ENCODE measurements at regions not wholly inside any gene's neighbourhood (a gene's known extent, or its start where the extent isn't known, plus 50 kb on each side); places are given as distances from the start of the nearest gene placed in this dataset.

GRCh38 chr10:128429835-128430513, 303.8 kb upstream of the MKI67 start:
- DNase-seq: no peak

DNA sequence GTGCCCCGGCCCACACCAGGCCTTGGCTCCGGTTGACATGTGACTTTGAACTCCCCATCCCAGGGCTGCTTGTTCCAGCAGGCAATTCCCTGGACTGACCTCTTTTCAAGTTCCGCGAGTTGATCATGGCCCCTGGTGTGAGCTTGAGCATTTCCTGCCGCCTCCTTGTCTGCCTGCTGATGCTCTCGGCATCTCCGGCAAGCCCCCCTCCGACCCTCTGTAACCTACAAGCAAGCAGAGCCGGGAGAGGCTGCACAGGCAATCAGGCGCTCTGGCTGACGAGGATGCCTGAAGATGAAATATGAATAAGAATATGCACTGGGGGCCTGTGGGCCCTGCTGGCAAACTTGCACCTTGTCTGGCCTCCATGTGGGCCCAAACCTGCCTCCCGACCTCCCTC, 304.9 kb upstream of the MKI67 start:
- DNase-seq: no peak

GRCh38 chr10:128431506-128431905, 305.3 kb upstream of the MKI67 start:
- DNase-seq: no peak

- no peak for DNase-seq
These were observed 305.8 kb upstream of the MKI67 start for GRCh38 chr10:128432011-128432410.

- no peak for DNase-seq
These were observed 306.2 kb upstream of the MKI67 start for GRCh38 chr10:128432423-128432822.

- no peak for DNase-seq
These were observed 309.6 kb upstream of the MKI67 start for GRCh38 chr10:128435811-128436210.

DNA sequence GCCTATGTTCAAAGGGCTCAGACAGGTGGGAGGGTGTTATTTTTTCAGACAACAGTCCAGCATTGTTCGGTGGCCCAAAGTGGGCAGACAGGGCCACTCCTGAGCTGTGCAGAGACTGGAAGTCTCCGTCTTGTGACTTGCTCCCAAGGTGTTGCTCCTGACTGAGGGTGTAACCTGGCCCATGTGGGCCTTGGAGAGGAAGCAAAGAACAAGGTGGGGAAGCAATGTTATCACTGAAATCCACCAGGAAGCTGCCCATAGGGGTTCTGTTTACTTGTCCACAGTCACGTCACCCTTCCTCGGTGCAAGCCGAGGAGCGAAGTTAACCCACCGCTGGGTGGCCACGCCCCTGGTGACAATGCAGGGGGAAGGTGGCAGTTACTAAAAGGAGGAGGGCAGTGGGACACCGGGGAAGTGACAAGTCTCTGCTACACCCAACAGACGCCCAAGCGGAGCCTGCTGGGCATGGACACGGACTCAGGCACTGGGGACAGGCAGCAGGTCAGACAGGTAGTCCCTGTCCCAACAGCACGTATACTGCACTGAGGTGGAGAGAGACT, 311.6 kb upstream of the MKI67 start:
- no peak for DNase-seq

DNA sequence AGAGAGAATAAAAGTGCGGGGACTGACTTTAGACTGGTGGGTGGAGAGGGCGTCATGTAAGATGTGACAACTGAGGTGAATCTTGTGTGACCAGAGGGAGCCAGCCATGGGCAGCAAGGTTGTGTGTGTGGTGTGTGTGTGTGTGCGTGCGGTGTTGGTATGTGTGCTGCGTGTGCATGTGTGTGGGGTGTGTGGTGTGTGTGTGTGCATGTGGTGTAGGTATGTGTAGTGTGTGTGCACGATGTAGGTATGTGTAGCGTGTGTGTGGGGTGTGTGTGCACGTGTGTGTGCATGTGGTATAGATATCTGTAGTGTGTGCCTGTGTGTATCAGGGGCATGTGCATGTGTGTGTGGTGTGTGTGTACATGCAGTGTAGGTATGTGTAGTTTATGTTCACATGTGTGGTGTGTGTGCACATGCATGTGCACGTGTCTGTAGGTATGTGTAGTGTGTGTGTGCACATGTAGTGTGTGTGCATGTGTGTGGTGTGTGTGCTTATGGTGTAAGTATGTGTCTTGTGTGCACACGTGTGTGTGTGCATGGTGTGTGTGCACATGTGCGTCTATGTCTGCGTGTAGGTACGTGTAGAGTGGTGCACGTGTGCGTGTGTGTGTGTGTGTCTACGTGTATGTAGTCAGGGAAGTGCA, 312.3 kb upstream of the MKI67 start:
- no peak for DNase-seq

DNA sequence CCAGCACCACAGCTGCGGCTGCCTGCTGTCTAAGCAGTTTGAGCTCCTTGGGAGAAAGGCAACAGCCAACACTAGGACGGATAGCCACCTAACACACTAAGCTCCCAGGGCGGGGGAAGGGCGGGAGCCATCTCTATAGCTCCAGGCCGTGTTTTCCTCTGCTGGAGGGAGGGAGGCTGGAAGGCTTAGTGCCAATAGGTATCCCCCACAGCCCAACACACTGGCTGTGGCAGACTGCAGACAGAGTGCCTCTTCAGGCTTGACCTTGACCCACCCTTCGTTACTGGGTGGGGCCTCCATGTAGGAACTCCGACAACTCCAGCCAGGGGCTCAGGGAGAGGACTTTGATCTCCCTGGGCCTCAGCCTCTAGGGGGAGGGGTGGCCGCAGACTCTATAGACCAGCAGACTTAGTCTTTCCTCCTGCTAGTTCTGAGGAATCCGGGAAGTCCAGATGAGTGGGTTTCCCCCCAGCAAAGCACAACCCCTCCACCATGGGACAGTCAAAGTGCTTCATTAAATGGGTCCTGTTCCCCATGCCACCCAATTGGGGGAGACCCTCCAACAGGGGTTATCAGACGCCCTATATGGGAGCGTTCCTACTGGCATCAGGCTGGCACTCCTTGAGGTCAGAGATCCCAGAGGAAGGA, 314.4 kb upstream of the MKI67 start:
- DNase-seq: no peak

- DNase-seq: no peak
These were observed 317.8 kb upstream of the MKI67 start for GRCh38 chr10:128443925-128444518.

DNA sequence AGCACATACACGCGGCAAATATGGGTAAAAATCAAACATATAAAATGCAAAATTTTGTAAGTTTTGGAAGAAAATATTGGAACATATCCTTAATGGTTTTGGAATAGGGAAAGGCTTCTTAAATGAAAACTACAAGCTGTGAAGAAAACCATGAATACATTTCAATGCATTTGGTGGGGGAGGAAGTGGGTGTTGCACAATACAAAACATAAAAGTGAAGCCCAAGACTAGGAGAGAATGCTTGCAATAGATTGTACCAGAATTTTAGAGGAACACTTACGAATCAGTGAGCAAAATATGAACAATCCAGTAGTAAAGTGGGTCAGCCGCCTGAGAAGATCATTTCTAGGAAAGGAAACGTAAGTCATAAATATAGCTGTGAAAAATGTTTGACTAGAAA, 322.6 kb upstream of the MKI67 start:
- DNase-seq: no peak

DNA sequence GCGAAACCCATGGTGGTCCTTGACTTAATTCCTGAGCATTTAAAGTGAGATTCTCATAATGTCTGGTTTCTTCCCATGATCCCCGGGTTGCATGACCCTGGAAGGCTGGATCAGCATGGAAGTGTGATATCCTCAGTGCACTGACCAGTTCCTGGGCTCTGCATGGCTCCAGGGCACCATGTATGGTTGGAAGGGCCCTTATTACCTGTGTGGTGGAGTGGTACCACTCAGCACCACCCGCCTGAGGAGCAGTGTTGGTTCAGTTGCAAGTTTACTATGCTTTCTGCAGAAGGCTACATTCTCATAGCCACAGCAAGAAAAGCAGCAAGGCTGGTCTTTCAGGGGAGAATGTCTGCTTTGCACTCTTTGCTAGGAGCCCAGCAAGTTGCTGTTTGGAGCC, 325.7 kb upstream of the MKI67 start:
- no peak for DNase-seq

DNA sequence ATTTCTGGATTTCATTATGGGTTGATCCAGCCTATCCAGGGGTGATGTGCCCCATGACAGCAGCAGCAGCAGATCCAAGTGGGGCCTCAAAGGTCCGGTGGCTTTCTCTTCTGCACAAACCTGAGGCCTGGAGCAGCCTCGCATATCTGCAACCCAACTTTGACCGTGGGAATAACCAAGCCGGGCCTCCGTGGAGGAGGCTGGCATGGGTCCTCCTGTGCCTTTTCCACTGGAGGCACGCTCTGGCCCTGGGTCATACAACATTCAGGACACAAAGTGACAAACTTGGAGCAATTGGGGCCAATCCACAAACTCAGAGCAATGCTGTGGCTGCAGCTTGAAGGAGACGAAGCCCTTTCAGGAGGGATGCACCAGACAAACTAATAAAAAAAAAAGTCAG, 330.0 kb upstream of the MKI67 start:
- no peak for DNase-seq

- no peak for DNase-seq
These were observed 330.9 kb upstream of the MKI67 start for GRCh38 chr10:128457136-128457535.

DNA sequence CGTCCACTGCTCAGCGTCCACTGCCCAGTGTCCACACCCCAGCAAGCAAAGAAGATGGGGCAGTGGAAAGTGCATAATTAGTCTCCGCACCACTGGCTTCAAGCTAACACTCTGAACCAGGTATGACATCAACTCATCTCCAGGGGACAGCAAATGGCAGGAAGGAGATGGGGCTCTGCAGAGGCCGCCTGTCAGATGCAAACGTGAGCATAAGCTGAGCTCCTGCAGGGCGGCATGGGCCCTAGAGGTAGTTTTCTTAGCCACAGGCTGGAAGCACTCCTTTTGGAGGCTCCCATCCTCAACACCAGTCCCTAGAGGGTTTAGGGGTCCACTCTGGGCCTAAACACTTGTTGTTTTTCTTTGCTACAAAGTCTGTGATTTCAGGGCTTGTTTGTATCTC, 335.8 kb upstream of the MKI67 start:
- DNase-seq: no peak

- DNase-seq: no peak
These were observed 336.6 kb upstream of the MKI67 start for GRCh38 chr10:128462844-128463243.

DNA sequence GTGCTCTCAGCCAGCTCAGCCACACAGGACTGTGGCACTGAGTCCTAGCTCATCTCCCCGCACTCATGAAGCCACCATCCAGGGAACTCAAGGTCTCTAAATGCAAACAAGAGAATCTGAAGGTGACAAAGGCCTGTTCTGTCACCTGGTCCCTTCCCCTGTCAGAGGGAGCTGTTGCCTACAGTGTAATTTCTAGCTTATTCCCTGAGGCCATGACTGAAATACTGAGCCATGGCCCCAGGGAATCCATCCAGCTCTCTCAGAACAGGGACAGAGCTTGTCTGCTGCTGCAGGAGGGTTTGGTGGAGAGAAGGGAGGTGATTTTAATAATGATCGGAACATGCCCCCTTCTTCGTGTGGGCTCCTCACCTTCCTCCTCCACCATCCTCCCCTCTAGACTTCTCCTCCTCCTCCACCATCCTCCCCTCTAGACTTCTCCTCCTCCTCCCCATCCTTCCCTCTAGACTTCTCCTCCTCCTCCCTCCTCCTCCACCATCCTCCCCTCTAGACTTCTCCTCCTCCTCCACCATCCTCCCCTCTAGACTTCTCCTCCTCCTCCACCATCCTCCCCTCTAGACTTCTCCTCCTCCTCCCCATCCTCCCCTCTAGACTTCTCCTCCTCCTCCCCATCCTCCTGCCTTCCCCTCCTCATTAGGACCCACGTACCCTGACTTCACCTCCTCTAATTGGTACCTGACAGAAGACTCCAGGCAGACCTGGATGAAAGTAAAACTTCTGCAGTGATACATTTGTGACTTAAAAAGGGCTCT, 338.0 kb upstream of the MKI67 start:
- DNase-seq: no peak

- no peak for DNase-seq
These were observed 339.5 kb upstream of the MKI67 start for GRCh38 chr10:128465697-128466096.

DNA sequence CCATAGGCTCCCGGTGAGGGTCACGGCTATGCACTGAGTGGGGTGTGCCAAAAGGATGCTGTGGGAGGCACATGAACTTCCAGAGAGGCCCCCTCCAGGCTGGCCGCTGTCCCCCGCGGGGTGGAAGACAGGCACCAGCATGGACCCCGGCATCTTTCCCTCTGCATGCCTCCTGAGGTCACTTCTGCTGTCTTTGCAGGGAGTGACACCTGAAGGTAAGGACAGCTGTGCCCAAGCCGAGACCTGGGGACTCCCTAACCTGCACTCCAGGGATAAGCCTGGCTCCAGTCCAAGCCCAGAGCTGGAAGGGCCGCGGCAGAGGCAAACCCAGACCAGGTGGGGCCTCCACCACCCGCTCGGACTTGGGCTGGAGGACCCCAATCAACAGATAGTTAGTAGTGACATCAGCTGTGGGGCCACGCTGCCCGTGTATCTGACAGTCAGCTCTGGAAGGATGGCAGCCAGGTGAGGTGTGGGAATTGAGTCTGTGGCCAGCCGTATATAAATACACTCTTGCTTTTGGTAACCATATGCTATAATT, 340.7 kb upstream of the MKI67 start:
- DNase-seq: no peak

- no peak for DNase-seq
These were observed 342.2 kb upstream of the MKI67 start for GRCh38 chr10:128468462-128468861.

GRCh38 chr10:128469515-128469914, 343.3 kb upstream of the MKI67 start:
- no peak for DNase-seq

GRCh38 chr10:128470321-128470965, 344.2 kb upstream of the MKI67 start:
- DNase-seq: no peak
